Ovary (tissue), 3 donors: ENCODE measurements at regions not wholly inside any gene's neighbourhood (a gene's known extent, or its start where the extent isn't known, plus 50 kb on each side); places are given as distances from the start of the nearest gene placed in this dataset.

Experiments
- CTCF ChIP-seq, 3 donors: fragments of 450-650 bp in 2 of 3; fragments of 200-600 bp in 1 of 3; IDR thresholded peaks; one replicate each; pipeline versions ENCODE4 v1.5.1 to v1.8.0; 2016 to 2022; ENCODE audit warnings: antibody characterized with exemption in 3 of 3, mild to moderate bottlenecking in 1 of 3
- EP300 ChIP-seq: sonication (generic); formaldehyde crosslinking; IDR thresholded peaks from one replicate; pipeline ENCODE4 v1.6.1; 2017; ENCODE audit warnings: antibody characterized with exemption
- POLR2A ChIP-seq: fragments of 450-650 bp; IDR thresholded peaks from one replicate; pipeline ENCODE4 v1.6.1; 2017; ENCODE audit warnings: antibody characterized with exemption, mild to moderate bottlenecking, moderate library complexity
- donor health status: DM: no; HTN: no; CAD: no.

GRCh38 chr2:4134551-4135550, 431.5 kb downstream of the DCDC2C start:
- TF ChIP-seq CTCF (IDR thresholded peaks at IDR 0.05) (no peak), POLR2A (no peak), EP300 (no peak)
